Gastrocnemius medialis (tissue), 4 donors: ENCODE measurements at regions not wholly inside any gene's neighbourhood (a gene's known extent, or its start where the extent isn't known, plus 50 kb on each side); places are given as distances from the start of the nearest gene placed in this dataset.

ENCODE experiments used
- CTCF ChIP-seq, 5 experiments: fragments of 450-650 bp in 3 of 5; fragments of 200-600 bp in 2 of 5; sonication (generic) in 2 of 5; IDR thresholded peaks in 4 of 5; conservative IDR thresholded peaks in 1 of 5; 1 replicate in 4 of 5; 2 replicates in 1 of 5; pipeline ENCODE4 v1.5.1; 2016 to 2019; ENCODE audit warnings: antibody characterized with exemption in 5 of 5, mild to moderate bottlenecking in 3 of 5, moderate library complexity in 3 of 5
- POLR2A ChIP-seq, 2 donors: fragments of 450-650 bp; IDR thresholded peaks; one replicate each; pipeline ENCODE4 v1.6.1; 2017; ENCODE audit warnings: antibody characterized with exemption in 2 of 2, mild to moderate bottlenecking in 2 of 2, moderate library complexity in 2 of 2

GRCh38 chr7:36100226-36100625 lies 52.8 kb upstream of the EEPD1 start:
- TF ChIP-seq CTCF (IDR thresholded peaks at IDR 0.05 in 4 of 5, conservative IDR thresholded peaks at IDR 0.05 in 1 of 5) (no peak), POLR2A (IDR thresholded peaks at IDR 0.05) (no peak)
